ENCODE measurements at regions not wholly inside any gene's neighbourhood (a gene's known extent, or its start where the extent isn't known, plus 50 kb on each side); places are given as distances from the start of the nearest gene placed in this dataset.

DNA sequence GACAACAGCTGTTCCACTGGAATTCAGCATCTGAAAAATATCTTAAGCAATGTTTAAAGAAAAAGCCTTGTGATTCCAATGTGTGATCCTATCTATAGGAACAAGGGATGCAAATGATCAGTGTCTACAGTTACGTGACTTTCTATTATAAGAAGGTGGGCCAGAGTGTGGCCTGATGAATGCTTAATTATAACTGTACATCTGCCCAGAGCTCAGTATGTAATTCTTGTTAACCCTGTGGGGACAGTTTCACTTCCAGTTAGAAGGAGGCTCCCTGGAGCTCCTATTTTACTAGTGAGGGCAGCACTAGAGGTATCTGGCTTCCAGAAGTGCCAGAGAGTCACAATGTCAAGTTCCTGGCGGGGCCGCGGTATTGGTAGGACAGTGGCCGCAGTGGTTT is 288.5 kb downstream of the USP46 start:
- Histone ChIP-seq H3F3A (ENCODE audit: insufficient read depth, low read length, poor library complexity, severe bottlenecking) (no peaks in the 10 kb centered on the region), H3K27me3 (ENCODE audit: insufficient read depth, low read depth, low read length) (no peaks in the 10 kb centered on the region), H2AFZ (ENCODE audit: low read depth, low read length) (no peak overlapping the region), H3K4me2 (ENCODE audit: low read length) (no peak overlapping the region), H3K9me2 (ENCODE audit: insufficient read depth, low read length) (no peaks in the 10 kb centered on the region), H3K27ac (ENCODE audit: low read length) (no peak overlapping the region), H3K79me2 (replicated peaks; ENCODE audit: insufficient read depth, low read length) (no peaks in the 10 kb centered on the region), H3K4me3 (ENCODE audit: low read length) (no peak overlapping the region), H3K9me3 (ENCODE audit: low read length) (no peaks in the 10 kb centered on the region), H3K9ac (ENCODE audit: low read length) (no peak overlapping the region), H3K36me3 (ENCODE audit: insufficient read depth, low read length) (no peaks in the 10 kb centered on the region), H4K20me1 (ENCODE audit: insufficient read depth) (no peaks in the 10 kb centered on the region)
- TF ChIP-seq, protein P1, sequence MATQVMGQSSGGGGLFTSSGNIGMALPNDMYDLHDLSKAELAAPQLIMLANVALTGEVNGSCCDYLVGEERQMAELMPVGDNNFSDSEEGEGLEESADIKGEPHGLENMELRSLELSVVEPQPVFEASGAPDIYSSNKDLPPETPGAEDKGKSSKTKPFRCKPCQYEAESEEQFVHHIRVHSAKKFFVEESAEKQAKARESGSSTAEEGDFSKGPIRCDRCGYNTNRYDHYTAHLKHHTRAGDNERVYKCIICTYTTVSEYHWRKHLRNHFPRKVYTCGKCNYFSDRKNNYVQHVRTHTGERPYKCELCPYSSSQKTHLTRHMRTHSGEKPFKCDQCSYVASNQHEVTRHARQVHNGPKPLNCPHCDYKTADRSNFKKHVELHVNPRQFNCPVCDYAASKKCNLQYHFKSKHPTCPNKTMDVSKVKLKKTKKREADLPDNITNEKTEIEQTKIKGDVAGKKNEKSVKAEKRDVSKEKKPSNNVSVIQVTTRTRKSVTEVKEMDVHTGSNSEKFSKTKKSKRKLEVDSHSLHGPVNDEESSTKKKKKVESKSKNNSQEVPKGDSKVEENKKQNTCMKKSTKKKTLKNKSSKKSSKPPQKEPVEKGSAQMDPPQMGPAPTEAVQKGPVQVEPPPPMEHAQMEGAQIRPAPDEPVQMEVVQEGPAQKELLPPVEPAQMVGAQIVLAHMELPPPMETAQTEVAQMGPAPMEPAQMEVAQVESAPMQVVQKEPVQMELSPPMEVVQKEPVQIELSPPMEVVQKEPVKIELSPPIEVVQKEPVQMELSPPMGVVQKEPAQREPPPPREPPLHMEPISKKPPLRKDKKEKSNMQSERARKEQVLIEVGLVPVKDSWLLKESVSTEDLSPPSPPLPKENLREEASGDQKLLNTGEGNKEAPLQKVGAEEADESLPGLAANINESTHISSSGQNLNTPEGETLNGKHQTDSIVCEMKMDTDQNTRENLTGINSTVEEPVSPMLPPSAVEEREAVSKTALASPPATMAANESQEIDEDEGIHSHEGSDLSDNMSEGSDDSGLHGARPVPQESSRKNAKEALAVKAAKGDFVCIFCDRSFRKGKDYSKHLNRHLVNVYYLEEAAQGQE (IDR thresholded peaks at IDR 0.05; ENCODE audit: borderline replicate concordance), result no peak
- TF ChIP-seq TAF1 (IDR thresholded peaks at IDR 0.05; ENCODE audit: low read depth) (no peak), MXI1 (conservative IDR thresholded peaks at IDR 0.05; ENCODE audit: poor library complexity, severe bottlenecking) (no peak), EP300 (conservative IDR thresholded peaks at IDR 0.05; ENCODE audit: poor library complexity, severe bottlenecking) (no peak), RAD21 (conservative IDR thresholded peaks at IDR 0.05) (no peak), EZH2 (IDR thresholded peaks at IDR 0.05; ENCODE audit: borderline replicate concordance, insufficient read depth, low read length, poor library complexity, severe bottlenecking) (no peak)

DNA sequence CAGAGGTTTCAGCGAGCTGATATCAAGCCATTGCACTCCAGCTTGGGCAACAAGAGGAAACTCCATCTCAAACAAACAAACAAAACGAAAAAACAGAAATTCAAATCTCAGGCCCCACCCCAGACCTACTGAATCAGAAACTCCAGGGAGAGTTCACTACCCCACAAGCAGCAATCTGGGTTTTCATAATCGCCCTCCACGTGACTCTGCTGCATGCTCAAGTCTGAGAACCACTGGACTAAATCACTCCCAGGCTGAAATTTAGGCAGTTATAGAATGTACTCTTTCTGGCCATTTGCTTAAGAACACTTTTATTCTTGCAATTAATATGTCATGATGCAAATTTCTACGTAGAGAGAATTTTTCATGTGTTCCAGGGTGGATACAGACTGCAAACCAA is 287.3 kb downstream of the USP46 start:
- H4K20me1 ChIP-seq (ENCODE audit: insufficient read depth), result no peaks in the 10 kb centered on the region
- H3K36me3 ChIP-seq (ENCODE audit: insufficient read depth, low read length), result no peaks in the 10 kb centered on the region
- no peak overlapping the region for H2AFZ ChIP-seq (ENCODE audit: low read depth, low read length)
- no peak overlapping the region for H3K4me3 ChIP-seq (ENCODE audit: low read length)
- H3F3A ChIP-seq (ENCODE audit: insufficient read depth, low read length, poor library complexity, severe bottlenecking), result no peaks in the 10 kb centered on the region
- no peaks in the 10 kb centered on the region for H3K9me3 ChIP-seq (ENCODE audit: low read length)
- H3K9ac ChIP-seq (ENCODE audit: low read length), result no peak overlapping the region
- H3K9me2 ChIP-seq (ENCODE audit: insufficient read depth, low read length), result no peaks in the 10 kb centered on the region
- H3K27me3 ChIP-seq (ENCODE audit: insufficient read depth, low read depth, low read length), result no peaks in the 10 kb centered on the region
- H3K79me2 ChIP-seq (replicated peaks; ENCODE audit: insufficient read depth, low read length), result no peaks in the 10 kb centered on the region
- TF ChIP-seq MXI1 (conservative IDR thresholded peaks at IDR 0.05; ENCODE audit: poor library complexity, severe bottlenecking) (no peak), EZH2 (IDR thresholded peaks at IDR 0.05; ENCODE audit: borderline replicate concordance, insufficient read depth, low read length, poor library complexity, severe bottlenecking) (no peak), POLR2AphosphoS5 (IDR thresholded peaks at IDR 0.05) (no peak), EP300 (conservative IDR thresholded peaks at IDR 0.05; ENCODE audit: poor library complexity, severe bottlenecking) (no peak), SMC3 (conservative IDR thresholded peaks at IDR 0.05; ENCODE audit: poor library complexity) (no peak), RAD21 (conservative IDR thresholded peaks at IDR 0.05) (no peak), TAF1 (IDR thresholded peaks at IDR 0.05; ENCODE audit: low read depth) (no peak)
- TF ChIP-seq, protein P1 (IDR thresholded peaks at IDR 0.05; ENCODE audit: borderline replicate concordance), result no peak
- TF ChIP-seq, protein P2, sequence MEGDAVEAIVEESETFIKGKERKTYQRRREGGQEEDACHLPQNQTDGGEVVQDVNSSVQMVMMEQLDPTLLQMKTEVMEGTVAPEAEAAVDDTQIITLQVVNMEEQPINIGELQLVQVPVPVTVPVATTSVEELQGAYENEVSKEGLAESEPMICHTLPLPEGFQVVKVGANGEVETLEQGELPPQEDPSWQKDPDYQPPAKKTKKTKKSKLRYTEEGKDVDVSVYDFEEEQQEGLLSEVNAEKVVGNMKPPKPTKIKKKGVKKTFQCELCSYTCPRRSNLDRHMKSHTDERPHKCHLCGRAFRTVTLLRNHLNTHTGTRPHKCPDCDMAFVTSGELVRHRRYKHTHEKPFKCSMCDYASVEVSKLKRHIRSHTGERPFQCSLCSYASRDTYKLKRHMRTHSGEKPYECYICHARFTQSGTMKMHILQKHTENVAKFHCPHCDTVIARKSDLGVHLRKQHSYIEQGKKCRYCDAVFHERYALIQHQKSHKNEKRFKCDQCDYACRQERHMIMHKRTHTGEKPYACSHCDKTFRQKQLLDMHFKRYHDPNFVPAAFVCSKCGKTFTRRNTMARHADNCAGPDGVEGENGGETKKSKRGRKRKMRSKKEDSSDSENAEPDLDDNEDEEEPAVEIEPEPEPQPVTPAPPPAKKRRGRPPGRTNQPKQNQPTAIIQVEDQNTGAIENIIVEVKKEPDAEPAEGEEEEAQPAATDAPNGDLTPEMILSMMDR (IDR thresholded peaks at IDR 0.05; ENCODE audit: poor library complexity, severe bottlenecking), result no peak
- H3K27ac ChIP-seq (ENCODE audit: low read length), result no peak overlapping the region
- H3K4me2 ChIP-seq (ENCODE audit: low read length), result no peak overlapping the region

Data from neural cell (in vitro differentiated cells).